BE2C (cell line): ENCODE measurements at regions not wholly inside any gene's neighbourhood (a gene's known extent, or its start where the extent isn't known, plus 50 kb on each side); places are given as distances from the start of the nearest gene placed in this dataset.

Source experiments
- DNase-seq: peaks from one replicate; pipeline ENCODE4 v3.0.0-alpha.2; 2020
- H3K27me3 ChIP-seq: fragments of 250-450 bp; sonication (Bioruptor Pico); 2 replicates; pipeline ENCODE4 v1.5.1; 2020; ENCODE audit warnings: mild to moderate bottlenecking
- H3K36me3 ChIP-seq: fragments of 250-450 bp; sonication (Bioruptor Pico); 2 replicates; pipeline ENCODE4 v1.5.1; 2020; ENCODE audit warnings: mild to moderate bottlenecking
- H3K4me1 ChIP-seq: fragments of 250-450 bp; sonication (Bioruptor Pico); 2 replicates; pipeline ENCODE4 v1.5.1; 2020
- H3K4me3 ChIP-seq: 2 replicates; pipeline ENCODE4 v1.5.1; 2011; ENCODE audit warnings: low read depth, low read length
- H3K9me3 ChIP-seq: fragments of 250-450 bp; sonication (Bioruptor Pico); 2 replicates; pipeline ENCODE4 v1.5.1; 2020
- TF ChIP-seq, protein P1 (sequence below): IDR thresholded peaks from 2 replicates; pipeline ENCODE4 v1.5.1; 2012; ENCODE audit warnings: mild to moderate bottlenecking, low read depth, low read length

DNA sequence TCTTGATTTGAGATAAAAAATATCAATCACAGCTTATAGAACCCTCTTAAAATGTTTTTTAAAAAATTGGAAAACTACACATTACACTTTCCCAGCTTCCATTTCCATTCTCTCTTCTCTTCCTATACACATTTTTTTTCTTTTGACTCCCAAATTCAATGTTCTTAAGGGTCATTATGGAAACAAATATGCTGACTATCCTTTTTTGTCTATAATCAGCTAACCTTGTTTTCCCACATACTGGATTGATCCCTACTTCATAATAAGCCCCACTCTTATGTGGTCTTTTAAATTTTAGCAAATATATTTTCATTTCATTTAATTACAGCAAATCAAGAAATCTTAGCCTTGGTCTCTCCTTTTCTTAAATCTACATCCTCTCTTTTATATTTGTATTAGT is 378.4 kb downstream of the MEI4 start:
- Histone ChIP-seq H3K27me3 (no peaks in the 10 kb centered on the region), H3K4me1 (no peaks in the 10 kb centered on the region), H3K4me3 (no peak overlapping the region), H3K36me3 (no peaks in the 10 kb centered on the region), H3K9me3 (no peaks in the 10 kb centered on the region)
- TF ChIP-seq, protein P1, sequence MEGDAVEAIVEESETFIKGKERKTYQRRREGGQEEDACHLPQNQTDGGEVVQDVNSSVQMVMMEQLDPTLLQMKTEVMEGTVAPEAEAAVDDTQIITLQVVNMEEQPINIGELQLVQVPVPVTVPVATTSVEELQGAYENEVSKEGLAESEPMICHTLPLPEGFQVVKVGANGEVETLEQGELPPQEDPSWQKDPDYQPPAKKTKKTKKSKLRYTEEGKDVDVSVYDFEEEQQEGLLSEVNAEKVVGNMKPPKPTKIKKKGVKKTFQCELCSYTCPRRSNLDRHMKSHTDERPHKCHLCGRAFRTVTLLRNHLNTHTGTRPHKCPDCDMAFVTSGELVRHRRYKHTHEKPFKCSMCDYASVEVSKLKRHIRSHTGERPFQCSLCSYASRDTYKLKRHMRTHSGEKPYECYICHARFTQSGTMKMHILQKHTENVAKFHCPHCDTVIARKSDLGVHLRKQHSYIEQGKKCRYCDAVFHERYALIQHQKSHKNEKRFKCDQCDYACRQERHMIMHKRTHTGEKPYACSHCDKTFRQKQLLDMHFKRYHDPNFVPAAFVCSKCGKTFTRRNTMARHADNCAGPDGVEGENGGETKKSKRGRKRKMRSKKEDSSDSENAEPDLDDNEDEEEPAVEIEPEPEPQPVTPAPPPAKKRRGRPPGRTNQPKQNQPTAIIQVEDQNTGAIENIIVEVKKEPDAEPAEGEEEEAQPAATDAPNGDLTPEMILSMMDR = no peak
- no peak for DNase-seq

DNA sequence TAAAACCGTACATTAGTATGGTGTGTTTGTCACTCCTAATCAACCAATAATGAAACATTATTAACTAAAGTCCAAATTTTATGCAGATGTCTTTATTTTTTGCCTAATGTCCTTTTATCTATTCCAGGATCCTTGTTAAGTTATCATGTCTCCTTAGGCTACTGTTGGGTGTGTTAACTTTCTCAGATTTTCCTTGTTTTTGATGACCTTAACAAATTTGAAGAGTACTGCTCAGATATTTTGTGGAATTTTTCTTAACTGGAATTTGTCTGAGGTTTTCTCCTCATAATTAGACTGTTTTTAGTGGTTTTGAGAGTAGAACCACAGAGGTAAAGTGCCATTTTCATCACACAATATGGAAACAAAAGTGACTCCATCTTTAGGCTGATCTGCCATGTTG is 406.3 kb downstream of the MEI4 start:
- no peaks in the 10 kb centered on the region for H3K27me3 ChIP-seq
- no peaks in the 10 kb centered on the region for H3K4me1 ChIP-seq
- no peaks in the 10 kb centered on the region for H3K36me3 ChIP-seq
- no peak for DNase-seq
- TF ChIP-seq, protein P1 = no peak
- H3K4me3 ChIP-seq = no peak overlapping the region
- no peaks in the 10 kb centered on the region for H3K9me3 ChIP-seq

DNA sequence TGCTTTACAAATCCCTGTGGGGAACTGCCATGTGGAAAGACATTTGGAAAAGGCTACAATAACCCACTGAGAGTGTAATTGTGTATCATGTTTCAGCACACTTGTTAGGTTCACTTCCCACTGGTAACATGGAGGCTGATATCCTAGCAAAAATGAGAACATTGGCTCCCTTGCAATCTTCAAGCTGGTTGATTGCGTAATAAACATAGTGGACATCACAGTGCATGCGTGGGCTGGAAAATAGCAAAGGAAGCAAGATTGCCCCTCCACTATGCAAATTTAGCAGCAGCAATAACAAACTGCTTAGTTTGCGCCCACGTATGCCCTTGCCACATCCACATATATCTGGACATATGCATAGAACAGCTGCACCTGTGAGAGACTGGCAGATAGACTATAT is 410.2 kb downstream of the MEI4 start:
- no peak overlapping the region for H3K4me3 ChIP-seq
- DNase-seq = no peak
- H3K36me3 ChIP-seq = no peaks in the 10 kb centered on the region
- TF ChIP-seq, protein P1 = no peak
- no peaks in the 10 kb centered on the region for H3K4me1 ChIP-seq
- H3K27me3 ChIP-seq = no peaks in the 10 kb centered on the region
- no peaks in the 10 kb centered on the region for H3K9me3 ChIP-seq

DNA sequence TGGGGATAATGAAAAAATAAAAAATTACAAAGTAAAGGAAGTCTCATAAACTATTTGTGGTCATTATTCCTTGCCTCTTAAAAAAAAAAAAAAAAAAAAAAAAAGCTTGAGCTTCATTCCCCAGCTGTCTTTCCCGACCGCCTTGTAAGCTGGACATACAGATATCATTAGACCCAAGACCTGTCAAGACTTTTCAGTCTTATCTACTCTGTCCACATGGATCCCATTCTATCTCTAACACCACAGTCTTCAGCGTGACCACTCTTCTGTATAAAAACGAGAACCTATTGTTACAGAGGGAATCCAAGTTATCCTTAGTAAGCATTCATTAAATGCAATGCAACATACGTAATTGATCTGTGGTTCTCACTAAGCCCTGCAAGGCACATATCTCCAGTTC is 423.5 kb downstream of the MEI4 start:
- no peaks in the 10 kb centered on the region for H3K36me3 ChIP-seq
- H3K4me3 ChIP-seq = no peak overlapping the region
- TF ChIP-seq, protein P1 = no peak
- H3K4me1 ChIP-seq = no peaks in the 10 kb centered on the region
- no peak for DNase-seq
- H3K27me3 ChIP-seq = no peaks in the 10 kb centered on the region
- H3K9me3 ChIP-seq = no peaks in the 10 kb centered on the region

DNA sequence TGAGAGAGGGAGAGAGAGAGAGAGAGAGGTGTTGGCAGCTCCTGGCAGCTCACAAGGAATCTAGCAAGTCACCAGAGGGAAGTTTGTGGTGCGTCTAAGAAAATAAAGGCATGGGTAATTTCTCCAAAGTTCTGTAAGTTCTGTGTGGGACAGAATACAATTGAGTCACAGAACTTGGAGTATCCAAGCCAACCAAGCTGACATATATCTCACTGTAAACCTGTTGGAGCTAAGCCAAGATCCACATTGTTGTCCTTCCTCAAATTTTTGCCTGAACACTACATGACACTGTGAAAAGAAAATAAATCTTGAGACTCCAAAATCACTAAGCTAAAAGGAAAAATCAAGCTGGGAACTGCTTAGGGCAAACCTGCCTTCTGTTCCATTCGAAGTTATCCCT is 436.7 kb downstream of the MEI4 start:
- Histone ChIP-seq H3K27me3 (no peaks in the 10 kb centered on the region), H3K9me3 (no peaks in the 10 kb centered on the region), H3K36me3 (no peaks in the 10 kb centered on the region), H3K4me3 (no peak overlapping the region), H3K4me1 (no peaks in the 10 kb centered on the region)
- TF ChIP-seq, protein P1 = no peak
- no peak for DNase-seq

DNA sequence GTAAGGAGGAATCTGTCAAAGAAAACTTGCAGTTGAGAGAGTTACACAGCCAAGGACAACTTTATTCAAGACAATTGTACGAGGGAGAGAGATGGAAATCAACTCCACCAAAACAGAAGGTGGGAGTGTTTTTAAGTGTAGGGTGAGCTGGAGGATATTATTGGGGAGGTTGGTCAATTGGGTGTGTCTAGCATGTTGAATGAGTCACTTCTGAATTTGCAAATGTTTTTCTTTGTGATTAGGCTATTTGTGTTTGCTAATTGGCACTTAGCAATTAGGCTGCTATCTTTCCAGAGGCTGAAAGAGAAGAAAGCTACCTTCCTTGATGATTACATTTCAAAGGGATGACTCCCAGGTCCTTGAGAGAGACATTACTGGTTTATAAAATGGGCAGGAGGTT is 441.1 kb downstream of the MEI4 start:
- TF ChIP-seq, protein P1 = no peak
- H3K4me1 ChIP-seq = no peaks in the 10 kb centered on the region
- H3K27me3 ChIP-seq = no peaks in the 10 kb centered on the region
- no peaks in the 10 kb centered on the region for H3K9me3 ChIP-seq
- H3K4me3 ChIP-seq = no peak overlapping the region
- DNase-seq = no peak
- H3K36me3 ChIP-seq = no peaks in the 10 kb centered on the region
